ENCODE measurements at regions not wholly inside any gene's neighbourhood (a gene's known extent, or its start where the extent isn't known, plus 50 kb on each side); places are given as distances from the start of the nearest gene placed in this dataset.
"Not testable (repeated sequence)": the region's sequence is repeated elsewhere in the genome, so short reads cannot be mapped to it uniquely, and the experiment has no call there.

DNA sequence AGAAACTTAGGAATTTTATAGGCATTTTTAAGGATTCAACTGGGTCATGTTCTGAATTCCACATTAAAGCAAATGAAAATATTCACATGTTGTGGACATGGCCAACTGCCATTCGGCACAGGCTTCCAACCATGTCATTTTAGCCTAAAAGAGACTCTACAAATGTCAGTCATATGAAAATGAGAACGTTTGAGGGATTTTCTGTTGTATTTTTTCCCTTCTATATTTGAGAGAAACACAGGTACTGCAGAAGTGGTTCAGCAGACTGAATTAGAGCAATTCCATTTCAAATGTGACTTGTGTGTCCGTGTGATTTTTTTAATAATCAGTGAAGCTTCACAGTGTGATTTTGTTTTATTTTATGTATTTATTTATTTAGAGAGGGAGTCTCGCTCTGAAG lies 124.3 kb downstream of the TP53TG3F start:
- not testable (repeated sequence) for DNase-seq

DNA sequence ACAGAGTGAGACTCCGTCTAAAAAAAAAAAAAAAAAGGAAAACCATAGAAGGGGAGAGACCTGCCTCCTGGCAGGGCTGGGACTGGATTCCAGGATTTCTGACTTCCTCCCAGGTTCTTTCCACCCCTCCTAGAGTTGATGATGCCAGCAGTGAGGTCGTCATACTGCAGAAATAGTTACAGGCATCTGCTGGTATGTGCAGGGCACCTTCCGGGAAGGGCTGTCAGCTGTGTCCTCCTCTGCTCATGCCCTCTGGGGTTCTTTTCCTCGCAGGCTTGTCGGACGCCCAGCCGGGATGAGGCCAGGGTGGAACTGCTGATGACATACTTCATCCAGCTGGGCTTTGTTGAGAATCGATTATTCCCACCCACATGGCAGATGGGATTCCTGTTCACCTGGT lies 129.2 kb downstream of the TP53TG3F start:
- DNase-seq: not testable (repeated sequence)

DNA sequence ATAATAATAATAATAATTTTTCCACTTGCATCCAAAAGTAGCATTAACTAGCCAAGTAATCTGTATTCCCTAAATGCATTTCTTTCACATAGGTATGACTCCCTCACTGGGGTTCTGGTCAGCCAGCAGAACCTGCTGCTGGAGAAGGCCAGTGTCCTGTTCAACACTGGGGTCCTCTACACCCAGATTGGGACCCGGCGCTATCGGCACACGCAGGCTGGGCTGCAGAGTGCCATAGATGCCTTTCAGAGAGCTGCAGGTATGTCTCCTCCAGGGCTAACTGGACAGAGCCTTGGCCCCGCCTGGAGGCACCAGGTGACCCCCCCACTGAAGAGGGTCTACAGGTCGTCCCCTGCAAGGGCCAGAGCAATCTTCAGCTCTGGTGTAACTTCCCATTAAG lies 133.9 kb downstream of the TP53TG3F start:
- DNase-seq: not testable (repeated sequence)

GRCh38 chr16:33595074-33595473 lies 135.7 kb downstream of the TP53TG3F start:
- DNase-seq: not testable (repeated sequence)

- DNase-seq: not testable (repeated sequence)
Measured at GRCh38 chr16:33601029-33601428, 141.6 kb downstream of the TP53TG3F start.

GRCh38 chr16:33623535-33624077 lies 164.2 kb downstream of the TP53TG3F start:
- not testable (repeated sequence) for DNase-seq

- DNase-seq: not testable (repeated sequence)
Measured at GRCh38 chr16:33628895-33629294, 169.5 kb downstream of the TP53TG3F start.

DNA sequence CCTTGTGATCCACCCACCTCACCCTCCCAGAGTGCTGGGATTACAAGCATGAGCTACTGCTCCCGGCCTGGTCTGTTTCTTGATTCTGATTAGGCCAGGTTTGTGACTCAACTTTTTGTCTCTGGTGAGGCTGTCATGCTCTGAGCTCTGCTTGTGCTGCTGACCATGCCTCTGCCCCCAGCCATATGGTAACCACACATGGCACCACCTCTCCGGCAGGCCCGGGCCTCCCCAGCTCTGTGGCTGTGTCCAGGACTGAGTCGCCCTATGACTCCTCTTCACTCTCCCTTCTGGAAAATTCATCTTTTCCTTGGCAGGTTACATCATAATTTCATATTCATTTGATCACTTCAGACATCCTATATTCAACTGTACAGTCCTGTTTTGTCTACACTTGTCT lies 172.3 kb downstream of the TP53TG3F start:
- DNase-seq: not testable (repeated sequence)

DNA sequence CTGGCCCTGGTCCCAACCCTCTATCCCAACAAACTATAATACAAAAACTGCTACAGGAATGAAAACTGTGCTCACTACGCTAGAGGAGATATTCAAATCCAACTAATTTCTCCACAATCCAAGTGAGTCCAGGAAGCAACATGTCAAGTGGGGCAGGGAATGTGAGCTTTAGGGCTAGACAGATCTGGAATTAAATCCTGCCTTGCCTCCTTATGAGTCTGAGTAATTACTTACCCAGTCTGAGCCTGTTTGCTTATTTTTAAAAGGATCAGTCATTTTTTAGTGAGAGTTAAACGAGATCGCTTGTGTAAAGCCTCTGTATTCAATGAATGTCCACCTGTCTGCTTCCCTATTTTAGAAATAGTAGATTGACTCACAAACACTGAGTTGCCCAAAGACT lies 174.6 kb downstream of the TP53TG3F start:
- not testable (repeated sequence) for DNase-seq

- not testable (repeated sequence) for DNase-seq
Measured at GRCh38 chr16:33636760-33637159, 177.3 kb downstream of the TP53TG3F start.

DNA sequence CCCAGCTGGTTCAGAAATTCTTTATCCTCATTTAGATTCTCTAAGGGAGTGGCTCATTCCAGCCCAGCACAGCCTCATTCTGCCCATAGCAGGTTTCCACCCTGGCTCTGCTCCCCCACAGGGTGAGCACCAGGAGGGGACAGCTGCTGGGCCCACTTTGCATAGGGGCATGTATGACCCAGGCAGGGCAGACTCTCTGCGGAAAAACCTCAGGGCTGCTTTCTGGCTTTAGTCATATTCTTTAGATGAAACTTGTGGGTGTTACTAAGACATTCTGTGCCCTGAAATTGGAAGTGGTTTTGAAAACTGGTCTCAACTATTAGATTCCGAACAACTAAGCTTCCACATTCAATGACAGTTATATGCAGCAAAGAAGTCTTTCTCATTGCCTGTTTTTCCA lies 183.9 kb downstream of the TP53TG3F start:
- DNase-seq: not testable (repeated sequence)

GRCh38 chr16:33643698-33644381 lies 184.4 kb downstream of the TP53TG3F start:
- not testable (repeated sequence) for DNase-seq

- not testable (repeated sequence) for DNase-seq
Measured at GRCh38 chr16:33646386-33646785, 187.0 kb downstream of the TP53TG3F start.

DNA sequence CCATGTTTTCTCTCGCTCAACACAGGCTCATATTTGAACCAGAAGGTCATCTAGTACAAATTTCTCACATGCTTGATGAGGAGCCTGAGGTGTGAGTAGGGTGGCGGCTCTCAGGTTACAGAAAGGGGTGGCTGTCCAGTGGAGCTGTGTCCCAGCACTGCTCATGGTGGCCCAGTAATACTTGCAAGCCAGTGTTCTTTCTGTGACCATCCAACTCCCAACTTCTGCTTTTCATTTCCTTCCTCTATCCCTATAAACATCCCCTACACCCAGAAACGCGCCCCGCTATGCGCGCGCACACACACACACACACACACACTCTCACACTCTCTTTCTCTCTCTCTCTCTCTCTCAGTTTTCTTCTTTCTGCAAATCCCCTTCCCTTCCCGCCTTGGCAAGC lies 196.3 kb downstream of the TP53TG3F start:
- DNase-seq: not testable (repeated sequence)

- not testable (repeated sequence) for DNase-seq
Measured at GRCh38 chr16:33656394-33656793, 197.0 kb downstream of the TP53TG3F start.

DNA sequence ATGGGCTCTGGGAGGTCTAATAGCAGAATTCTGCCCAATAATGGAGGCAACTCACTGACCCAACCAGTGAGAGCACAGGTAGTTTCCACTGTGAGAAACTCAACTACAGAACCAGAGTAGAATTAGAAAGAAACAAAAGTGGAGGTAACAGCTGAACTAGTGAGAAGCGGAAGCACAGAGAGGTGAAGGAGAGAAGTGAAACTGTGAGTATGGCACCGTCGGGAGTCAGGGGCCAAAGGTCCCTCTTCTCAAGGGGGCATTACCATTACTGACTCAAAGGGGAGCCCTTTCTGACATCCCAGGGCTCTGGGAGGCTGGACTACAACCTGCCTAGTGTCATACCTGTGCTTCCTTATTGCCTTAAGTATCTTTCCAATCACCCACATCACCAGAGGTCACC lies 198.3 kb downstream of the TP53TG3F start:
- not testable (repeated sequence) for DNase-seq

- DNase-seq: not testable (repeated sequence)
Measured at GRCh38 chr16:33680791-33681190, 221.4 kb downstream of the TP53TG3F start.

GRCh38 chr16:33700320-33700719 lies 240.9 kb downstream of the TP53TG3F start:
- DNase-seq: not testable (repeated sequence)

GRCh38 chr16:33706845-33707590 lies 247.6 kb downstream of the TP53TG3F start:
- not testable (repeated sequence) for DNase-seq

DNA sequence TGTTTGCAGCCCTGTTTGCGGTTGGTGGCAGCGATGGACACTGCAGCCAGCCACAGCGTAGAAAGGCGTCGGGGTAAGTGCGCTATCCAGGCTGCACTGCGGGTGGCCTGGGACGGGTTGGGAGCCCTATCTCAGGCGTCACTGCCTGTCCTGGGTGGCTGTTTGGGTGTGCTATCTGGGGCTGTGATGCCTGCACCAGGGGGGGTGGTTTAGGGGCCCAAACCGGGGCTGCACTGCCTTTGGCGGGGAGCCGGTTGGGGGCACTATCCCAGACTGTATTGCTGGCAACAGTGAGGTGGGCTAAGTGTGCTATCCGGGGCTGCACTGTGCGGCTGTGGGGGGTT lies 248.2 kb downstream of the TP53TG3F start:
- not testable (repeated sequence) for DNase-seq

GRCh38 chr16:33709856-33710695 lies 250.7 kb downstream of the TP53TG3F start:
- not testable (repeated sequence) for DNase-seq

DNA sequence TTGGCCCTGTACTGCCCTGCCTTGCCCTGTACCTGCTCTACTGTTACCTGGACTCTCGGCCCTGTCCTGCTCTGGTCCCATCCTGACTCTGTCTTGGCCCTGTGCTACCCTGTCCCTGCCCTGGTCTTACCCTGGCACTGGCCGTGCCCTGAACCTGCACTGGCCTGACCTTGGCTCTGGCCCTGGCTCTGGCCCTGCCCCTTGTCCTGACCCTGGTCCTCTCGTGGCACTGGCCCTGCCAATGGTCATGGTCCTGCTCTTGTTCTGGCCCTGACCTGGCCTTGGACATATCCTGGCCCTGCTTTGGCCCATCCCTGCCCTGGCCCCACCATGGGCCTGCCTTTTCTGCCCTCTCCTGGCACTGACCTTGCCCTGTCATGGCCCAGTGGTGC lies 251.3 kb downstream of the TP53TG3F start:
- not testable (repeated sequence) for DNase-seq

GRCh38 chr16:33711616-33712015 lies 252.2 kb downstream of the TP53TG3F start:
- DNase-seq: not testable (repeated sequence)
